Ovary (tissue), 3 donors: ENCODE measurements at regions not wholly inside any gene's neighbourhood (a gene's known extent, or its start where the extent isn't known, plus 50 kb on each side); places are given as distances from the start of the nearest gene placed in this dataset.

Experiments used
- EP300 ChIP-seq: sonication (generic); formaldehyde crosslinking; IDR thresholded peaks from one replicate; pipeline ENCODE4 v1.6.1; 2017; ENCODE audit warnings: antibody characterized with exemption
- POLR2A ChIP-seq: fragments of 450-650 bp; IDR thresholded peaks from one replicate; pipeline ENCODE4 v1.6.1; 2017; ENCODE audit warnings: antibody characterized with exemption, mild to moderate bottlenecking, moderate library complexity
- TF ChIP-seq, protein P1 (sequence below), 3 donors: fragments of 450-650 bp in 2 of 3; fragments of 200-600 bp in 1 of 3; IDR thresholded peaks; one replicate each; pipeline versions ENCODE4 v1.5.1 to v1.8.0; 2016 to 2022; ENCODE audit warnings: antibody characterized with exemption in 3 of 3, mild to moderate bottlenecking in 1 of 3
- donor health status: DM: no; HTN: no; CAD: no.

- TF ChIP-seq, protein P1, sequence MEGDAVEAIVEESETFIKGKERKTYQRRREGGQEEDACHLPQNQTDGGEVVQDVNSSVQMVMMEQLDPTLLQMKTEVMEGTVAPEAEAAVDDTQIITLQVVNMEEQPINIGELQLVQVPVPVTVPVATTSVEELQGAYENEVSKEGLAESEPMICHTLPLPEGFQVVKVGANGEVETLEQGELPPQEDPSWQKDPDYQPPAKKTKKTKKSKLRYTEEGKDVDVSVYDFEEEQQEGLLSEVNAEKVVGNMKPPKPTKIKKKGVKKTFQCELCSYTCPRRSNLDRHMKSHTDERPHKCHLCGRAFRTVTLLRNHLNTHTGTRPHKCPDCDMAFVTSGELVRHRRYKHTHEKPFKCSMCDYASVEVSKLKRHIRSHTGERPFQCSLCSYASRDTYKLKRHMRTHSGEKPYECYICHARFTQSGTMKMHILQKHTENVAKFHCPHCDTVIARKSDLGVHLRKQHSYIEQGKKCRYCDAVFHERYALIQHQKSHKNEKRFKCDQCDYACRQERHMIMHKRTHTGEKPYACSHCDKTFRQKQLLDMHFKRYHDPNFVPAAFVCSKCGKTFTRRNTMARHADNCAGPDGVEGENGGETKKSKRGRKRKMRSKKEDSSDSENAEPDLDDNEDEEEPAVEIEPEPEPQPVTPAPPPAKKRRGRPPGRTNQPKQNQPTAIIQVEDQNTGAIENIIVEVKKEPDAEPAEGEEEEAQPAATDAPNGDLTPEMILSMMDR (IDR thresholded peaks at IDR 0.05) = no peak
- TF ChIP-seq POLR2A = no peak
- TF ChIP-seq EP300 = no peak
These were observed 186.8 kb downstream of the DSC3 start for GRCh38 chr18:30855762-30856161.
